ENCODE measurements at regions not wholly inside any gene's neighbourhood (a gene's known extent, or its start where the extent isn't known, plus 50 kb on each side); places are given as distances from the start of the nearest gene placed in this dataset.

DNA sequence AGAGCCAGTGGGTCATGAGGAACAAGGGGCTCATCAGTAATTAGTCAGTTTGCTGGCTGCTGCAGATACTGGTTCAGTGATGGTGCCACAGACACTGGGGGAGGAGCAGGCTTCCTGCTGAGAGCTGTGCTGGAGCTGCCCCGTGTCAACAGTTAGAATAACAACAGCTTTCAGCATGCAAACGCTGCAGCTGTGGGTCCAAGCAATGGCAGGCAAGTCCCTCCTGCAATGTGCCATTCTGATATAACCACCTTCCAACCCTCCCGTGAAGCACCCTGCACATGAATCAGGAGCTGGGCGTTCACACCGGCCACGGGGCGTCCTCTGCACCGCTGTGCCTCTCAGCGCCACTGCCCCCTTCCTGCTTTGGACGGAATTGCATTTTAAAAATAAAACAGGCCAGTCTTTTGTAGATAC, 258.4 kb upstream of the SFSWAP start:
- no peak overlapping the region for H2AFZ ChIP-seq (ENCODE audit: low read depth, low read length)
- no peaks in the 10 kb centered on the region for H3K27me3 ChIP-seq (ENCODE audit: insufficient read depth, low read length)
- no peaks in the 10 kb centered on the region for H3K9me3 ChIP-seq (ENCODE audit: low read length)
- H3K4me1 ChIP-seq (ENCODE audit: insufficient read depth, low read length) = peaks cover 7% of the 10 kb centered on the region
- H3K4me3 ChIP-seq (ENCODE audit: low read length) = no peak overlapping the region
- no peaks in the 10 kb centered on the region for H3K36me3 ChIP-seq (ENCODE audit: insufficient read depth, low read length)

DNA sequence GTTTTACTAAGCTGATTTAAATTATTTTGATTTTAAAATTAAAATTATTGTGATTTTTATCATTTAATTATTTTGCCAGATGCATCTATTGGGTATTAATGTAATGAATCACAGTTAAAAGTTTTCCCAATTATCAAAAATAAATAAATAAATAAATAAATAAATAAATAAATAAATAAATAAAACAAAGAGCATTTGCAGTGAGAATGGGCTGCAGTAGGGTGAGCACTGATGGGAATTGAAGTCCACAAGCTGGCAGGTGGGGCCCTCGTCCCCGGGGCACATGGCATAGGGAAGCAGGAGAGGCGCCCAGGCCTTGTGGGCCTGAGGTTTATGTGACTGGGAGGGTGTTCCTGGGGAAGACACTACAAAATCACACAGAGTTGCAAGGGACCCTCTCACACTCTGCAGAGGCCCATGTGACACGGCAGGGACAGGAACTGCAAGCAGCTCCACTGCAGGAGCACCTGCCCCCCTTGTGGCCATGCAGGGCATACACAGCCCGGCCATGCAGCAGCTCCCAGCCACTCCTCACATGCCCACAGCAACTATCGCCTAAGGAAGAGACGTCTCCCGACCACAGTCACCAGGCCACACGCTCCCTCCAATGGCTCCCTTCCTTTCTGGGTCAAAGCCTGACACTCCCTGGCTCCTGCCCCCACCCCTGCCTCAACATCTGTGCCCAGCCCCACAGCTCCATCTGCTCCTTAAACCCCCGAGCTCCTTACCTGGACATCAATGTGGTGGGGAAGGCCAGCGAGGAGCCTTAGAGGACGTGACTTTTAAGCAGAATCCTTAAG, 256.3 kb upstream of the SFSWAP start:
- no peaks in the 10 kb centered on the region for H3K9me3 ChIP-seq (ENCODE audit: low read length)
- H3K4me1 ChIP-seq (ENCODE audit: insufficient read depth, low read length) = peaks cover 6% of the 10 kb centered on the region
- no peaks in the 10 kb centered on the region for H3K27me3 ChIP-seq (ENCODE audit: insufficient read depth, low read length)
- H3K36me3 ChIP-seq (ENCODE audit: insufficient read depth, low read length) = no peaks in the 10 kb centered on the region
- H3K4me3 ChIP-seq (ENCODE audit: low read length) = no peak overlapping the region
- H2AFZ ChIP-seq (ENCODE audit: low read depth, low read length) = no peak overlapping the region

GRCh38 chr12:131455218-131455506, 255.7 kb upstream of the SFSWAP start:
- Histone ChIP-seq H3K4me3 (ENCODE audit: low read length) (no peak overlapping the region), H3K4me1 (ENCODE audit: insufficient read depth, low read length) (peaks cover 10% of the 10 kb centered on the region), H3K36me3 (ENCODE audit: insufficient read depth, low read length) (no peaks in the 10 kb centered on the region), H2AFZ (ENCODE audit: low read depth, low read length) (no peak overlapping the region), H3K9me3 (ENCODE audit: low read length) (no peaks in the 10 kb centered on the region), H3K27me3 (ENCODE audit: insufficient read depth, low read length) (no peaks in the 10 kb centered on the region)

GRCh38 chr12:131455581-131456110, 255.2 kb upstream of the SFSWAP start:
- peaks cover 15% of the 10 kb centered on the region for H3K4me1 ChIP-seq (ENCODE audit: insufficient read depth, low read length)
- no peaks in the 10 kb centered on the region for H3K27me3 ChIP-seq (ENCODE audit: insufficient read depth, low read length)
- H2AFZ ChIP-seq (ENCODE audit: low read depth, low read length) = no peak overlapping the region
- no peaks in the 10 kb centered on the region for H3K36me3 ChIP-seq (ENCODE audit: insufficient read depth, low read length)
- H3K4me3 ChIP-seq (ENCODE audit: low read length) = no peak overlapping the region
- H3K9me3 ChIP-seq (ENCODE audit: low read length) = no peaks in the 10 kb centered on the region

GRCh38 chr12:131456301-131457027, 254.4 kb upstream of the SFSWAP start:
- H2AFZ ChIP-seq (ENCODE audit: low read depth, low read length) = no peak overlapping the region
- H3K36me3 ChIP-seq (ENCODE audit: insufficient read depth, low read length) = no peaks in the 10 kb centered on the region
- no peak overlapping the region for H3K4me3 ChIP-seq (ENCODE audit: low read length)
- peaks cover 16% of the 10 kb centered on the region for H3K4me1 ChIP-seq (ENCODE audit: insufficient read depth, low read length)
- H3K27me3 ChIP-seq (ENCODE audit: insufficient read depth, low read length) = no peaks in the 10 kb centered on the region
- no peaks in the 10 kb centered on the region for H3K9me3 ChIP-seq (ENCODE audit: low read length)

DNA sequence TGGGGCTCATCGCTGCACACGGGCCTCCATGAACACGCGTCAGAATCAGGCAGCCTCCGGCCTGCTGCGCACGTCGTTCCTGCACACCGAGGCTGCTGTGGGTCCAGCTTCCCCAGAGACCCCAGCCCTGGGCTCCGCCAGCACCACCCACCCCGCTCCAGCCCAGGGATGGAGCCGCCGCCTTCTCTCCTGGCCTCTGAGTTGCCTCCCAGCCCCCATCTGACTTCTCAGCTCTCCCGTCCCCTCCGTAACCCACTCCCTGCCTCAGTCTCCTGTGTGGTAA, 253.9 kb upstream of the SFSWAP start:
- Histone ChIP-seq H3K4me3 (ENCODE audit: low read length) (no peak overlapping the region), H3K36me3 (ENCODE audit: insufficient read depth, low read length) (no peaks in the 10 kb centered on the region), H3K9me3 (ENCODE audit: low read length) (no peaks in the 10 kb centered on the region), H3K4me1 (ENCODE audit: insufficient read depth, low read length) (peaks cover 16% of the 10 kb centered on the region), H2AFZ (ENCODE audit: low read depth, low read length) (no peak overlapping the region), H3K27me3 (ENCODE audit: insufficient read depth, low read length) (no peaks in the 10 kb centered on the region)

GRCh38 chr12:131457331-131458047, 253.4 kb upstream of the SFSWAP start:
- Histone ChIP-seq H3K4me3 (ENCODE audit: low read length) (no peak overlapping the region), H3K27me3 (ENCODE audit: insufficient read depth, low read length) (no peaks in the 10 kb centered on the region), H3K4me1 (ENCODE audit: insufficient read depth, low read length) (peaks cover 16% of the 10 kb centered on the region), H3K9me3 (ENCODE audit: low read length) (no peaks in the 10 kb centered on the region), H2AFZ (ENCODE audit: low read depth, low read length) (no peak overlapping the region), H3K36me3 (ENCODE audit: insufficient read depth, low read length) (no peaks in the 10 kb centered on the region)

DNA sequence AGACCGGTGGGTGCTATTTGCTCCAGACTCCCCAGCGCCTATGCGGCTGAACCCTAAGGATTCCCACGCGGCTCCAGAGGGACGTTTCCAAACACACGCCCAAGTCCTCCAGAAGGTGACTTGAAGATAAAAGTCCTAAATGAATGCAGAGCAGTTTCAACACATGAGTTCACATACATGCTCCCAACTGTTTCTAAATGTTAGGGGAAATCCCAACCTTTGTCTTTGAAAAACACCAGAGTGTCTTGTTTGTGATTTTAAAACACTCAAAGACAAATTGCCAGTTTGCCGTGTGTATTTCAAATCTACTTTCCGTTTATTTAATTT, 252.9 kb upstream of the SFSWAP start:
- peaks cover 16% of the 10 kb centered on the region for H3K4me1 ChIP-seq (ENCODE audit: insufficient read depth, low read length)
- H3K4me3 ChIP-seq (ENCODE audit: low read length) = no peak overlapping the region
- H3K27me3 ChIP-seq (ENCODE audit: insufficient read depth, low read length) = no peaks in the 10 kb centered on the region
- H2AFZ ChIP-seq (ENCODE audit: low read depth, low read length) = no peak overlapping the region
- no peaks in the 10 kb centered on the region for H3K9me3 ChIP-seq (ENCODE audit: low read length)
- no peaks in the 10 kb centered on the region for H3K36me3 ChIP-seq (ENCODE audit: insufficient read depth, low read length)

DNA sequence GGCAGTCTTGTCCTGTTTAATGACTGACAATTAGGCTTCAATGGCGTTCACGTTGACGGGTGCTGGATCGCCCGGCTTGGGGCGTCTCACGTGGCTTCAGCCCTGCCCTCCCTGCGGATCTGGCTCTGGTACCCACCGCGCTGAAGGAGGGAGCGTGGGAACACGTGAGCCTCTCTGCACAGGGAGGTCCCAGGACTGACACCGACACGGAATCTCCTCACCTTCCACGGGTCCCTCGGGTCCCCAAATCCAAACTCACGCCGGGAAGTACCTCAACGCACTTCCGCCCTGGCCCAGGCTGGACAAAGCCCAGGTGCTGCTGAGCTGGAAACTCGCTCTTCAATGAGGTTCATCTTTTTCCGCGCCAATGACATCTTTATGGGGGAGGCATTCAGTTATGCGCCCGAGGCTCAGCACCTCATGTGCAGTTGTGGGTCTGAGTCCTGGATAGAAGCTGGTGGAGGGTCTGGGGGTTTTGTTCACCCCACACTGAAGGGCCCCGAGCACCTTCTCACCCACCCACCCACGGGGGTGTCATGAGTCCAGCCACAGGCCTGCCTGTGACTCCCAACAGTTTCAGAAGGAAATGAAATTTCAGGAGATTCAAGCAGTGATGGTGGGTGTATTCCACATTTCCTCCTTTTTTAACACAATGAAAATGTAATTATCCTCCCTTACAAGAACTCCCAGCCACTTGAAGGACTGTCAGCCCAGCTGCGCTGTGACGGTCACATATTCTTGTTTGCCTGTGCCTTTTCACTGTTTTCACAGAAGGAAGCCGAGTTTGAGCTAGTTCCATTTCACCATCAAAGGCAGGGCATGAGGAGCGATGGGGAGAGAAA, 251.7 kb upstream of the SFSWAP start:
- Histone ChIP-seq H3K36me3 (ENCODE audit: insufficient read depth, low read length) (no peaks in the 10 kb centered on the region), H3K4me1 (ENCODE audit: insufficient read depth, low read length) (peaks cover 16% of the 10 kb centered on the region), H2AFZ (ENCODE audit: low read depth, low read length) (no peak overlapping the region), H3K27me3 (ENCODE audit: insufficient read depth, low read length) (no peaks in the 10 kb centered on the region), H3K9me3 (ENCODE audit: low read length) (no peaks in the 10 kb centered on the region), H3K4me3 (ENCODE audit: low read length) (no peak overlapping the region)

GRCh38 chr12:131459773-131460365, 251.0 kb upstream of the SFSWAP start:
- Histone ChIP-seq H2AFZ (ENCODE audit: low read depth, low read length) (no peak overlapping the region), H3K4me1 (ENCODE audit: insufficient read depth, low read length) (peaks cover 14% of the 10 kb centered on the region), H3K4me3 (ENCODE audit: low read length) (no peak overlapping the region), H3K9me3 (ENCODE audit: low read length) (no peaks in the 10 kb centered on the region), H3K36me3 (ENCODE audit: insufficient read depth, low read length) (no peaks in the 10 kb centered on the region), H3K27me3 (ENCODE audit: insufficient read depth, low read length) (no peaks in the 10 kb centered on the region)

GRCh38 chr12:131460520-131460919, 250.4 kb upstream of the SFSWAP start:
- H3K4me1 ChIP-seq (ENCODE audit: insufficient read depth, low read length) = peaks cover 14% of the 10 kb centered on the region

GRCh38 chr12:131461096-131461495, 249.8 kb upstream of the SFSWAP start:
- Histone ChIP-seq H2AFZ (ENCODE audit: low read depth, low read length) (no peak overlapping the region), H3K36me3 (ENCODE audit: insufficient read depth, low read length) (no peaks in the 10 kb centered on the region), H3K4me3 (ENCODE audit: low read length) (no peak overlapping the region), H3K4me1 (ENCODE audit: insufficient read depth, low read length) (peaks cover 14% of the 10 kb centered on the region), H3K9me3 (ENCODE audit: low read length) (peaks cover under 1% of the 10 kb centered on the region), H3K27me3 (ENCODE audit: insufficient read depth, low read length) (no peaks in the 10 kb centered on the region)

More at GRCh38 chr12:131460520-131460919, 250.4 kb upstream of the SFSWAP start:
- no peak overlapping the region for H2AFZ ChIP-seq (ENCODE audit: low read depth, low read length)
- H3K27me3 ChIP-seq (ENCODE audit: insufficient read depth, low read length) = no peaks in the 10 kb centered on the region
- H3K4me3 ChIP-seq (ENCODE audit: low read length) = no peak overlapping the region
- H3K36me3 ChIP-seq (ENCODE audit: insufficient read depth, low read length) = no peaks in the 10 kb centered on the region
- H3K9me3 ChIP-seq (ENCODE audit: low read length) = no peaks in the 10 kb centered on the region

Measured in neuron (in vitro differentiated cells).